Sigmoid colon (tissue), 4 donors: ENCODE measurements at regions not wholly inside any gene's neighbourhood (a gene's known extent, or its start where the extent isn't known, plus 50 kb on each side); places are given as distances from the start of the nearest gene placed in this dataset.

Source experiments
- POLR2A ChIP-seq, 2 donors: fragments of 450-650 bp; IDR thresholded peaks; one replicate each; pipeline ENCODE4 v1.6.1; 2016; ENCODE audit warnings: antibody characterized with exemption in 2 of 2, mild to moderate bottlenecking in 2 of 2, moderate library complexity in 2 of 2
- POLR2AphosphoS5 ChIP-seq, 4 donors: sonication (generic); formaldehyde crosslinking; IDR thresholded peaks; one replicate each; pipeline ENCODE4 v1.6.1; 2017; ENCODE audit warnings: antibody characterized with exemption in 4 of 4
- TF ChIP-seq, protein P1 (sequence below), 4 experiments: fragments of 450-650 bp in 3 of 4; fragments of 200-600 bp in 1 of 4; IDR thresholded peaks; one replicate each; pipeline ENCODE4 v1.5.1; 2016 to 2019; ENCODE audit warnings: antibody characterized with exemption in 4 of 4, mild to moderate bottlenecking in 3 of 4, moderate library complexity in 2 of 4

DNA sequence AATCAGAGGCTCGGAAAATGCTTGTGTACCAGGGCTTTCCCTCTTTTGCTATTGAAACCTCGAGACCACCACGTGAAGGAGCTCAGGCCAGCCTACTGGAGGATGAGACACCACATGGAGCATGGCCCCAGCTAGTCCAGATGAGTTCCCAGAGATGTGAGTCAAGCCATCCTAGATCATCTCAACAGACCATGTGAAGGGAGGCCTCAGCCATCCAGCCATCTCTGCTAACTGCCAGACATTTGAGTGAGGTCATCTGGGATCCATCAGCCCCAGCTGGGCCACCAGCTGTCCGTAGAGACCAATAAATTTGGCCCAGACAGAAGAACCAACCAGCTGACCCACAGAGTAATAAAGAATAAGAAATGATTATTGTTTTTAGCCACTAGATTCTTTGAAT lies 62.8 kb upstream of the PROK2 start:
- TF ChIP-seq, protein P1, sequence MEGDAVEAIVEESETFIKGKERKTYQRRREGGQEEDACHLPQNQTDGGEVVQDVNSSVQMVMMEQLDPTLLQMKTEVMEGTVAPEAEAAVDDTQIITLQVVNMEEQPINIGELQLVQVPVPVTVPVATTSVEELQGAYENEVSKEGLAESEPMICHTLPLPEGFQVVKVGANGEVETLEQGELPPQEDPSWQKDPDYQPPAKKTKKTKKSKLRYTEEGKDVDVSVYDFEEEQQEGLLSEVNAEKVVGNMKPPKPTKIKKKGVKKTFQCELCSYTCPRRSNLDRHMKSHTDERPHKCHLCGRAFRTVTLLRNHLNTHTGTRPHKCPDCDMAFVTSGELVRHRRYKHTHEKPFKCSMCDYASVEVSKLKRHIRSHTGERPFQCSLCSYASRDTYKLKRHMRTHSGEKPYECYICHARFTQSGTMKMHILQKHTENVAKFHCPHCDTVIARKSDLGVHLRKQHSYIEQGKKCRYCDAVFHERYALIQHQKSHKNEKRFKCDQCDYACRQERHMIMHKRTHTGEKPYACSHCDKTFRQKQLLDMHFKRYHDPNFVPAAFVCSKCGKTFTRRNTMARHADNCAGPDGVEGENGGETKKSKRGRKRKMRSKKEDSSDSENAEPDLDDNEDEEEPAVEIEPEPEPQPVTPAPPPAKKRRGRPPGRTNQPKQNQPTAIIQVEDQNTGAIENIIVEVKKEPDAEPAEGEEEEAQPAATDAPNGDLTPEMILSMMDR (IDR thresholded peaks at IDR 0.05): no peak
- no peak for TF ChIP-seq POLR2AphosphoS5 (IDR thresholded peaks at IDR 0.05)
- TF ChIP-seq POLR2A (IDR thresholded peaks at IDR 0.05): no peak
